Stimulated activated CD8-positive, alpha-beta memory T cell treated with anti-CD3 and anti-CD28 coated beads, Interleukin-15, amount 100 ng/mL, for 4 hours (primary cell): ENCODE measurements at regions not wholly inside any gene's neighbourhood (a gene's known extent, or its start where the extent isn't known, plus 50 kb on each side); places are given as distances from the start of the nearest gene placed in this dataset.

ENCODE experiments used
- DNase-seq, 2 donors: peaks; one replicate each; pipeline ENCODE4 v3.0.0-alpha.2; 2020; ENCODE audit warnings: low read depth in 2 of 2

- no peak for DNase-seq
These were observed 370.1 kb upstream of the TLE4 start for GRCh38 chr9:79201636-79202035.

- DNase-seq, result no peak
These were observed 362.9 kb upstream of the TLE4 start for GRCh38 chr9:79208791-79209396.

GRCh38 chr9:79210541-79211243 lies 361.1 kb upstream of the TLE4 start:
- no peak for DNase-seq

GRCh38 chr9:79213417-79214125 lies 358.2 kb upstream of the TLE4 start:
- DNase-seq, result no peak

- DNase-seq, result no peak
These were observed 355.9 kb upstream of the TLE4 start for GRCh38 chr9:79215821-79216220.

GRCh38 chr9:79220251-79220650 lies 351.5 kb upstream of the TLE4 start:
- no peak for DNase-seq

- no peak for DNase-seq
These were observed 351.1 kb upstream of the TLE4 start for GRCh38 chr9:79220666-79221065.

- no peak for DNase-seq
These were observed 350.7 kb upstream of the TLE4 start for GRCh38 chr9:79221084-79221483.

- no peak for DNase-seq
These were observed 349.3 kb upstream of the TLE4 start for GRCh38 chr9:79222483-79222882.

- no peak for DNase-seq
These were observed 346.9 kb upstream of the TLE4 start for GRCh38 chr9:79224672-79225433.

- no peak for DNase-seq
These were observed 338.2 kb upstream of the TLE4 start for GRCh38 chr9:79233542-79233941.

GRCh38 chr9:79236466-79236865 lies 335.3 kb upstream of the TLE4 start:
- DNase-seq, result no peak

GRCh38 chr9:79237861-79238260 lies 333.9 kb upstream of the TLE4 start:
- no peak for DNase-seq

- DNase-seq, result no peak
These were observed 331.0 kb upstream of the TLE4 start for GRCh38 chr9:79240774-79241173.

GRCh38 chr9:79242489-79242888 lies 329.3 kb upstream of the TLE4 start:
- DNase-seq, result no peak

GRCh38 chr9:79246170-79246569 lies 325.6 kb upstream of the TLE4 start:
- DNase-seq, result no peak

GRCh38 chr9:79247021-79247420 lies 324.7 kb upstream of the TLE4 start:
- no peak for DNase-seq

GRCh38 chr9:79250806-79251205 lies 321.0 kb upstream of the TLE4 start:
- no peak for DNase-seq

GRCh38 chr9:79254900-79255650 lies 316.7 kb upstream of the TLE4 start:
- DNase-seq, result no peak

- DNase-seq, result no peak
These were observed 316.0 kb upstream of the TLE4 start for GRCh38 chr9:79255651-79256260.

GRCh38 chr9:79256691-79257213 lies 315.0 kb upstream of the TLE4 start:
- no peak for DNase-seq
